ENCODE measurements at regions not wholly inside any gene's neighbourhood (a gene's known extent, or its start where the extent isn't known, plus 50 kb on each side); places are given as distances from the start of the nearest gene placed in this dataset.

DNA sequence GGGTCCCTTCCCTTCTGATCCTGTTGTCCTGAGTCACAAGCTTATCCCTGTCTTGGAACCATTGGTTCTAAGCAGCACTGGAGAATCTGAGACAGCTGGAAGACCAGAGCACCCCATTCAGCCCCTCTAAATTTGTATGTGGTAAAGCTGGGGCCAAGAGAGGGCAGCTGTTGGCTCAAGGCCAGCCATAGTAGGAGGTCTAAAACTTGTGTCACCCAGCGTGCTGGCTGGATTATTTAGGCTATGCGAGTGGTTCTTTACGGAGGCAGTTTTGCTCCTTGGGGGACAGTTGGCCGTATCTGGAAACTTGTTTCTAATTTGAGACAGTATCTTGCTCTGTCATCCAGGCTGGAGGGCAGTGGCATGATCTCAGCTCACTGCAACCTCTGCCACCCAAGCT lies 69.6 kb upstream of the GSE1 start:
- DNase-seq: no peak
- no peaks in the 10 kb centered on the region for H3K27me3 ChIP-seq

GRCh38 chr16:85544016-85544415 lies 69.1 kb upstream of the GSE1 start:
- no peaks in the 10 kb centered on the region for H3K36me3 ChIP-seq
- no peaks in the 10 kb centered on the region for H3K4me1 ChIP-seq
- TF ChIP-seq POLR2A (IDR thresholded peaks at IDR 0.05) (no peak), CTCF (IDR thresholded peaks at IDR 0.05) (no peak)
- H3K4me3 ChIP-seq: no peak overlapping the region
- no peaks in the 10 kb centered on the region for H3K9me3 ChIP-seq
- H3K27me3 ChIP-seq: no peaks in the 10 kb centered on the region
- intact Hi-C loops (cut with DNase I; ENCODE audit: low total_unique reads): loop anchor here (10.0 kb wide), 1 partner anchor 59 kb away; no protein-coding TSS in a partner anchor
- H3K27ac ChIP-seq: no peak overlapping the region
- no peak for DNase-seq

More for the DNA sequence above, 69.6 kb upstream of the GSE1 start:
- H3K36me3 ChIP-seq: no peaks in the 10 kb centered on the region
- intact Hi-C loops (cut with DNase I; ENCODE audit: low total_unique reads): loop anchor here (10.0 kb wide), 1 partner anchor 59 kb away; no protein-coding TSS in a partner anchor
- no peak overlapping the region for H3K27ac ChIP-seq
- TF ChIP-seq CTCF (IDR thresholded peaks at IDR 0.05) (no peak), POLR2A (IDR thresholded peaks at IDR 0.05) (no peak)
- H3K9me3 ChIP-seq: no peaks in the 10 kb centered on the region
- H3K4me1 ChIP-seq: no peaks in the 10 kb centered on the region
- no peak overlapping the region for H3K4me3 ChIP-seq

- Histone ChIP-seq H3K27me3 (no peaks in the 10 kb centered on the region), H3K36me3 (no peaks in the 10 kb centered on the region), H3K4me3 (no peak overlapping the region), H3K9me3 (no peaks in the 10 kb centered on the region), H3K4me1 (no peaks in the 10 kb centered on the region), H3K27ac (no peak overlapping the region)
- intact Hi-C loops (cut with DNase I; ENCODE audit: low total_unique reads): loop anchor here (10.0 kb wide), 1 partner anchor 60 kb away; no protein-coding TSS in a partner anchor
- no peak for DNase-seq
- TF ChIP-seq POLR2A (IDR thresholded peaks at IDR 0.05) (no peak), CTCF (IDR thresholded peaks at IDR 0.05) (no peak)
These were observed 68.5 kb upstream of the GSE1 start for GRCh38 chr16:85544668-85545067.

DNA sequence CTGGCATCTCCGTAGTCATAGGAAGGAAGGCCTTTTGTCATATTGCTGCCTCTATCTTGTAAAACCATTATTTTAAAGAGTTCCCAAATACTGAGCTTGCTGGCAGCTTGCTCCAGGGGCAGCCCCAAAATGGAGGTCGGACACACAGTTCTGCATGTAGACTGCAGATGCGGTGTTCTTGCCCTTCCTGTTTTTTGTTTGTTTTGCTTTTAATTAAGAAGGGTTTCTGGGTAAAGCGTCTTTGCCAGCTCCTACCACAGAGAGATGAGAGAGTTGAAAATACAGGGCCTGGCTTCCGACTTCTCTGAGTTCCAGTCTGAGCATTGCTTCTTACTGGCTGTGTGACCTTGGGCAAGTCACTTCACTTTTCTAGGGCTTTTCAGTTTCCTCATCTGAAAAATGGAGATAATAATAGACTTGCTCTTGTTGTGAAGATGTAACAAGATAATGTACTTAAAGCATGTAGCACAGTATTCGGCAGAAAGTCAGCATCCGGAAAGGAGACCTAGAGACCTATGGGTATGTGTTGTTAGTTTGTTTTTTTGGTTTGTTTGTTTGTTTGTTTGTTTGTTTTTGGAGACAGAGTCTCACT lies 67.8 kb upstream of the GSE1 start:
- Histone ChIP-seq H3K27ac (no peak overlapping the region), H3K4me3 (no peak overlapping the region), H3K27me3 (no peaks in the 10 kb centered on the region), H3K4me1 (no peaks in the 10 kb centered on the region), H3K36me3 (no peaks in the 10 kb centered on the region), H3K9me3 (no peaks in the 10 kb centered on the region)
- intact Hi-C loops (cut with DNase I; ENCODE audit: low total_unique reads): loop anchor here (10.0 kb wide), 1 partner anchor 61 kb away; no protein-coding TSS in a partner anchor
- DNase-seq: no peak
- TF ChIP-seq POLR2A (IDR thresholded peaks at IDR 0.05) (no peak), CTCF (IDR thresholded peaks at IDR 0.05) (no peak)

- TF ChIP-seq CTCF (IDR thresholded peaks at IDR 0.05) (no peak), POLR2A (IDR thresholded peaks at IDR 0.05) (no peak)
- Histone ChIP-seq H3K27me3 (no peaks in the 10 kb centered on the region), H3K4me3 (no peak overlapping the region), H3K36me3 (no peaks in the 10 kb centered on the region), H3K4me1 (no peaks in the 10 kb centered on the region), H3K27ac (no peak overlapping the region), H3K9me3 (no peaks in the 10 kb centered on the region)
- DNase-seq: no peak
- intact Hi-C loops (cut with DNase I; ENCODE audit: low total_unique reads): loop anchor here (10.0 kb wide), 1 partner anchor 62 kb away; no protein-coding TSS in a partner anchor
These were observed 66.3 kb upstream of the GSE1 start for GRCh38 chr16:85546585-85547447.

Data from uterus (tissue), 3 donors.